ENCODE measurements at regions not wholly inside any gene's neighbourhood (a gene's known extent, or its start where the extent isn't known, plus 50 kb on each side); places are given as distances from the start of the nearest gene placed in this dataset.

DNA sequence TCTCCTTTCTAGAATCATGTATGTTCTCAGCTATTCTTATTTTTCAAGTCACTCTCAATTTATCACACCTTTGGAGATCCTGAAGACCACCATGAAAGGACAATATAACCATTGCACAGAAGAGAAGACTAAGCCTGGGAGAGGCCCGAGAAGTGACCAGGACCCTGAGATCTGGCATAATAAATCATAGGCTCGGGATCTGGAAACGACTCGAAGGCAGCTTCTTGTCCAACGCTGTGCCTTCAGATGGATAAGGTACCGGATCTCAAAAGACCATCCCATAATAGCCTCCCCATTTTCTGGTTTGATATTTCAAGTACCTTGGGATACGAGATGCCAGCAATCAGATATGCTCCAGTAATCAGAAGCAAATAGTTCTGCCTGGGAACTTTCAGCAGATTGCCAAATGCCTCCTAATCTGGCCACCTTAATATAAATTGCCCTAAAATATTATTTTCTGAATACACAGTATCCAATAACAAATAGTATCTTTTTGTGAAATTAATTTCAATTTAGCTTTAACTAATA is 179.2 kb upstream of the ZMIZ1 start:
- no TSS peak for BruUV-seq (replicated peaks)
- H3K4me3 ChIP-seq (replicated peaks in 1 of 2; ENCODE audit: low read depth in 1 of 2, low read length in 2 of 2) = no peak overlapping the region
- intact Hi-C loops (cut with micrococcal nuclease) = no loop called here

More for the DNA sequence above, 179.2 kb upstream of the ZMIZ1 start:
- Histone ChIP-seq H3K79me2 (ENCODE audit: insufficient read depth, low read length) (no peaks in the 10 kb centered on the region), H3K9ac (ENCODE audit: low read length) (no peak overlapping the region), H3K4me2 (ENCODE audit: low read length) (no peak overlapping the region), H4K20me1 (ENCODE audit: insufficient read depth) (no peaks in the 10 kb centered on the region), H3K9me2 (ENCODE audit: insufficient read depth) (no peaks in the 10 kb centered on the region), H3K9me3 (ENCODE audit: control insufficient read depth in 1 of 2, insufficient read depth in 1 of 2, low read depth in 1 of 2, low read length in 2 of 2) (peaks cover 8 to 10% of the 10 kb centered on the region in 2 experiments; a peak in 2 of 4 replicates), H3K4me1 (ENCODE audit: control insufficient read depth in 1 of 2, insufficient read depth in 2 of 2, low read length in 2 of 2) (no peaks in the 10 kb centered on the region), H2AFZ (ENCODE audit: low read depth, low read length, poor library complexity, severe bottlenecking) (no peak overlapping the region), H3K36me3 (ENCODE audit: control insufficient read depth in 1 of 2, insufficient read depth in 2 of 2, low read length in 2 of 2) (no peaks in the 10 kb centered on the region), H3K27me3 (ENCODE audit: insufficient read depth, low read length) (no peaks in the 10 kb centered on the region), H3K27ac (ENCODE audit: low read depth, low read length) (no peak overlapping the region)
- ChIA-PET RAD21 (ENCODE audit: low non-redundant PET in 1 of 2, low total read pairs in 2 of 2, uncharacterized antibody in 2 of 2, unreplicated experiment in 2 of 2) (no interaction called here), POLR2A (no interaction called here), CTCF (no interaction called here)
- no peak for DNase-seq (ENCODE audit: low read depth, low spot score)
- no peak for ATAC-seq
- TF ChIP-seq, protein P1, sequence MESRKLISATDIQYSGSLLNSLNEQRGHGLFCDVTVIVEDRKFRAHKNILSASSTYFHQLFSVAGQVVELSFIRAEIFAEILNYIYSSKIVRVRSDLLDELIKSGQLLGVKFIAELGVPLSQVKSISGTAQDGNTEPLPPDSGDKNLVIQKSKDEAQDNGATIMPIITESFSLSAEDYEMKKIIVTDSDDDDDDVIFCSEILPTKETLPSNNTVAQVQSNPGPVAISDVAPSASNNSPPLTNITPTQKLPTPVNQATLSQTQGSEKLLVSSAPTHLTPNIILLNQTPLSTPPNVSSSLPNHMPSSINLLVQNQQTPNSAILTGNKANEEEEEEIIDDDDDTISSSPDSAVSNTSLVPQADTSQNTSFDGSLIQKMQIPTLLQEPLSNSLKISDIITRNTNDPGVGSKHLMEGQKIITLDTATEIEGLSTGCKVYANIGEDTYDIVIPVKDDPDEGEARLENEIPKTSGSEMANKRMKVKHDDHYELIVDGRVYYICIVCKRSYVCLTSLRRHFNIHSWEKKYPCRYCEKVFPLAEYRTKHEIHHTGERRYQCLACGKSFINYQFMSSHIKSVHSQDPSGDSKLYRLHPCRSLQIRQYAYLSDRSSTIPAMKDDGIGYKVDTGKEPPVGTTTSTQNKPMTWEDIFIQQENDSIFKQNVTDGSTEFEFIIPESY (IDR thresholded peaks at IDR 0.05; ENCODE audit: extremely low read depth, insufficient replicate concordance, low read length) = no peak
- no peak for TF ChIP-seq EZH2phosphoT487 (IDR thresholded peaks at IDR 0.05; ENCODE audit: borderline replicate concordance)
- no peak for TF ChIP-seq POLR2AphosphoS5 (IDR thresholded peaks at IDR 0.05; ENCODE audit: low read depth, low read length)
- TF ChIP-seq, protein P2, sequence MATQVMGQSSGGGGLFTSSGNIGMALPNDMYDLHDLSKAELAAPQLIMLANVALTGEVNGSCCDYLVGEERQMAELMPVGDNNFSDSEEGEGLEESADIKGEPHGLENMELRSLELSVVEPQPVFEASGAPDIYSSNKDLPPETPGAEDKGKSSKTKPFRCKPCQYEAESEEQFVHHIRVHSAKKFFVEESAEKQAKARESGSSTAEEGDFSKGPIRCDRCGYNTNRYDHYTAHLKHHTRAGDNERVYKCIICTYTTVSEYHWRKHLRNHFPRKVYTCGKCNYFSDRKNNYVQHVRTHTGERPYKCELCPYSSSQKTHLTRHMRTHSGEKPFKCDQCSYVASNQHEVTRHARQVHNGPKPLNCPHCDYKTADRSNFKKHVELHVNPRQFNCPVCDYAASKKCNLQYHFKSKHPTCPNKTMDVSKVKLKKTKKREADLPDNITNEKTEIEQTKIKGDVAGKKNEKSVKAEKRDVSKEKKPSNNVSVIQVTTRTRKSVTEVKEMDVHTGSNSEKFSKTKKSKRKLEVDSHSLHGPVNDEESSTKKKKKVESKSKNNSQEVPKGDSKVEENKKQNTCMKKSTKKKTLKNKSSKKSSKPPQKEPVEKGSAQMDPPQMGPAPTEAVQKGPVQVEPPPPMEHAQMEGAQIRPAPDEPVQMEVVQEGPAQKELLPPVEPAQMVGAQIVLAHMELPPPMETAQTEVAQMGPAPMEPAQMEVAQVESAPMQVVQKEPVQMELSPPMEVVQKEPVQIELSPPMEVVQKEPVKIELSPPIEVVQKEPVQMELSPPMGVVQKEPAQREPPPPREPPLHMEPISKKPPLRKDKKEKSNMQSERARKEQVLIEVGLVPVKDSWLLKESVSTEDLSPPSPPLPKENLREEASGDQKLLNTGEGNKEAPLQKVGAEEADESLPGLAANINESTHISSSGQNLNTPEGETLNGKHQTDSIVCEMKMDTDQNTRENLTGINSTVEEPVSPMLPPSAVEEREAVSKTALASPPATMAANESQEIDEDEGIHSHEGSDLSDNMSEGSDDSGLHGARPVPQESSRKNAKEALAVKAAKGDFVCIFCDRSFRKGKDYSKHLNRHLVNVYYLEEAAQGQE (IDR thresholded peaks at IDR 0.05; ENCODE audit: low read depth) = no peak
- TF ChIP-seq TCF7L2 (IDR thresholded peaks at IDR 0.05; ENCODE audit: borderline replicate concordance, extremely low read depth, insufficient read depth, insufficient read length) = no peak
- TF ChIP-seq SP1 (IDR thresholded peaks at IDR 0.05; ENCODE audit: low read depth) = no peak
- no peak for TF ChIP-seq RAD21 (IDR thresholded peaks at IDR 0.05; ENCODE audit: low read depth)
- no peak for TF ChIP-seq EGR1 (IDR thresholded peaks at IDR 0.05; ENCODE audit: low read depth)
- TF ChIP-seq, protein P3, sequence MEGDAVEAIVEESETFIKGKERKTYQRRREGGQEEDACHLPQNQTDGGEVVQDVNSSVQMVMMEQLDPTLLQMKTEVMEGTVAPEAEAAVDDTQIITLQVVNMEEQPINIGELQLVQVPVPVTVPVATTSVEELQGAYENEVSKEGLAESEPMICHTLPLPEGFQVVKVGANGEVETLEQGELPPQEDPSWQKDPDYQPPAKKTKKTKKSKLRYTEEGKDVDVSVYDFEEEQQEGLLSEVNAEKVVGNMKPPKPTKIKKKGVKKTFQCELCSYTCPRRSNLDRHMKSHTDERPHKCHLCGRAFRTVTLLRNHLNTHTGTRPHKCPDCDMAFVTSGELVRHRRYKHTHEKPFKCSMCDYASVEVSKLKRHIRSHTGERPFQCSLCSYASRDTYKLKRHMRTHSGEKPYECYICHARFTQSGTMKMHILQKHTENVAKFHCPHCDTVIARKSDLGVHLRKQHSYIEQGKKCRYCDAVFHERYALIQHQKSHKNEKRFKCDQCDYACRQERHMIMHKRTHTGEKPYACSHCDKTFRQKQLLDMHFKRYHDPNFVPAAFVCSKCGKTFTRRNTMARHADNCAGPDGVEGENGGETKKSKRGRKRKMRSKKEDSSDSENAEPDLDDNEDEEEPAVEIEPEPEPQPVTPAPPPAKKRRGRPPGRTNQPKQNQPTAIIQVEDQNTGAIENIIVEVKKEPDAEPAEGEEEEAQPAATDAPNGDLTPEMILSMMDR (IDR thresholded peaks at IDR 0.05 in 2 of 3, conservative IDR thresholded peaks at IDR 0.05 in 1 of 3; ENCODE audit: borderline replicate concordance in 1 of 3, insufficient read depth in 1 of 3, low read depth in 2 of 3, low read length in 2 of 3) = no peak
- no peak for TF ChIP-seq SRF (IDR thresholded peaks at IDR 0.05; ENCODE audit: low read depth)
- TF ChIP-seq, protein P4, sequence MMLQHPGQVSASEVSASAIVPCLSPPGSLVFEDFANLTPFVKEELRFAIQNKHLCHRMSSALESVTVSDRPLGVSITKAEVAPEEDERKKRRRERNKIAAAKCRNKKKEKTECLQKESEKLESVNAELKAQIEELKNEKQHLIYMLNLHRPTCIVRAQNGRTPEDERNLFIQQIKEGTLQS (IDR thresholded peaks at IDR 0.05) = no peak
- no peak for TF ChIP-seq SIN3A (IDR thresholded peaks at IDR 0.05; ENCODE audit: low read depth)
- TF ChIP-seq ZFX (IDR thresholded peaks at IDR 0.05) = no peak
- no peak for TF ChIP-seq ELF1 (IDR thresholded peaks at IDR 0.05; ENCODE audit: borderline replicate concordance, low read depth)
- no peak for TF ChIP-seq POLR2A (IDR thresholded peaks at IDR 0.05; ENCODE audit: borderline replicate concordance, extremely low read depth, insufficient read depth, insufficient read length)
- no peak for TF ChIP-seq FOSL1 (IDR thresholded peaks at IDR 0.05; ENCODE audit: low read depth)
- TF ChIP-seq JUND (IDR thresholded peaks at IDR 0.05) = no peak

Measured in HCT116 (cell line).